Cardiac fibroblast (primary cell): ENCODE measurements at regions not wholly inside any gene's neighbourhood (a gene's known extent, or its start where the extent isn't known, plus 50 kb on each side); places are given as distances from the start of the nearest gene placed in this dataset.

ENCODE experiments used
- DNase-seq, 2 donors: peaks; one replicate each; pipeline versions ENCODE4 v3.0.0 to v3.0.0-alpha.2; 2010; ENCODE audit warnings: low read depth in 2 of 2
- H3K4me3 ChIP-seq, 2 donors: replicated peaks in 1 of 2; 1 replicate in 1 of 2; 2 replicates in 1 of 2; pipeline ENCODE4 v1.5.1; 2011; ENCODE audit warnings: low read depth in 2 of 2, low read length in 2 of 2, mild to moderate bottlenecking in 2 of 2, moderate library complexity in 1 of 2
- TF ChIP-seq, protein P1 (sequence below): IDR thresholded peaks from one replicate; pipeline ENCODE4 v1.5.1; 2011; ENCODE audit warnings: low read depth, mild to moderate bottlenecking, low read length, inconsistent platforms

DNA sequence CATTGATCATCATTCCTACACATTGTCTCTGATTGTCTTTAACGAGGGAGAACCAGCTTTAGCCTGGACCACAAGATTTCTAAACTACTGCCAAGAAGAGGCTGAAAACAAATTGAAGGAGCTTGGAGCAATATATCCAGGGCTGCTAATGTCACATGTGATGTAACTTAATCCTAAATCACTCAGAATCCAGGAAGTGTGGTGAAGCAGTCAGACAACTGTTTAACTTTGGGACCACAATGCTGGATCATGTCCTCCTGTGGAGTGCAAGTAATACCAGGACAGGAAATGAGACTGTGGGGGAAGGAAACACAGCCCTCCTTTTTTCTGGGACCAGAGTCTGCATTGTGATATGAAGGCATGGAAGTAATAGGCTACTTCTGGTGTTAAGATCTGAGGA lies 430.2 kb downstream of the KCTD12 start:
- H3K4me3 ChIP-seq = no peak overlapping the region
- TF ChIP-seq, protein P1, sequence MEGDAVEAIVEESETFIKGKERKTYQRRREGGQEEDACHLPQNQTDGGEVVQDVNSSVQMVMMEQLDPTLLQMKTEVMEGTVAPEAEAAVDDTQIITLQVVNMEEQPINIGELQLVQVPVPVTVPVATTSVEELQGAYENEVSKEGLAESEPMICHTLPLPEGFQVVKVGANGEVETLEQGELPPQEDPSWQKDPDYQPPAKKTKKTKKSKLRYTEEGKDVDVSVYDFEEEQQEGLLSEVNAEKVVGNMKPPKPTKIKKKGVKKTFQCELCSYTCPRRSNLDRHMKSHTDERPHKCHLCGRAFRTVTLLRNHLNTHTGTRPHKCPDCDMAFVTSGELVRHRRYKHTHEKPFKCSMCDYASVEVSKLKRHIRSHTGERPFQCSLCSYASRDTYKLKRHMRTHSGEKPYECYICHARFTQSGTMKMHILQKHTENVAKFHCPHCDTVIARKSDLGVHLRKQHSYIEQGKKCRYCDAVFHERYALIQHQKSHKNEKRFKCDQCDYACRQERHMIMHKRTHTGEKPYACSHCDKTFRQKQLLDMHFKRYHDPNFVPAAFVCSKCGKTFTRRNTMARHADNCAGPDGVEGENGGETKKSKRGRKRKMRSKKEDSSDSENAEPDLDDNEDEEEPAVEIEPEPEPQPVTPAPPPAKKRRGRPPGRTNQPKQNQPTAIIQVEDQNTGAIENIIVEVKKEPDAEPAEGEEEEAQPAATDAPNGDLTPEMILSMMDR = no peak
- DNase-seq = peak; percentile 14 to 22

DNA sequence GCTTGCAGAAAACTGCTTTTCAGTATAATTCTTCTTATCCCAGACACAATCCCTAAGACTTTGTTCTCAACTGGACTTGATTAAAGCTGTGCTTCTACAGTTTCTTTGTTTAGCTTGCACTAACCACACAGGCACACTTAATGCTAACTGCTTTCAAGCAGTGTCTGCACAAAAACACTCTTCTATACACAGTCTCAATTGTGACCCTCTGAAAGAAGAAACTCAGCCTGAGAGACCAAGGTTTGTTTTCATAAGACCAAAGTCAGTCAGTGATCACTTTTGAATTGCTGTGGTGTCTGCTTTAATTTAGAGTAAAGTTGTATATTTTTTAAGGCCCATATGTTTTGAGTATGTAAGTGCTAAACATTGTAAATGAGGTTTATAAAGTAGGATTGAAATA lies 431.2 kb downstream of the KCTD12 start:
- TF ChIP-seq, protein P1 = no peak
- no peak overlapping the region for H3K4me3 ChIP-seq
- DNase-seq = no peak

DNA sequence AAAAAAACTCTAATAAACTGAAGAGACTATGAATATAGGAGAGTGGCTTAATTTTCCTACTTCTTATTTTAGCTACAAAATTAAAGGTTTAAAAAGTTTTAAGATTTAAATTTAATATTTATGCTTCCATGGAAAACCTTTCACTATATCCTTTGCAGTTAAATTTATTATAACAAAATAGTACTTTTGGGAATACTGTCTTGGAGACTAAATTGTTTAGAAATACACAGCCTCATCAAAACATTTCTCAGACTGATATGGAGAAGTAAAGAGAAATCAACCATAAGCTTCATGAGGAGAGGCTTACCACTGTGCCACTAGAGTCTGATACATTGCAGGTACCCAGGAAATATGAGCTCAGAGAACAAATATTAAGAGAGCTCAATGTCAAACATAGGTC lies 436.5 kb downstream of the KCTD12 start:
- no peak overlapping the region for H3K4me3 ChIP-seq
- no peak for DNase-seq
- TF ChIP-seq, protein P1 = no peak

DNA sequence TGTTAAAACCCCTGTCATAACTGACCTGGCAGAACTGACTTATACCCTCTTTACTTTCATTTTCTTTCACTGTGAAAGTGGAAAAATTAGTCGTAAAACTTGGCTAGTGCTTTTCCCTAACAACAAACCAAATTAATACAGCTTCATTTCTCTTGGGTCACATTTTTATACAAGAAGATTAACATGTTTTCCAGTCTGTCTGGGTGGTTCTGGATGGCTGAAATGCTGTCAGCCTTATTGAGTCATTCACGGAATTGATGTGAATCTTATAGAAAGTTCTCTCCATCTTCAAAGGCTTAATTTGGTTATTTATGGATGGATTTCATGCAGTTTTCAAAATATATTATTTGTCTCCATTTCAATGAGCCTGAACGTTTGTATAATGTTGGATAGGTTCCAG lies 440.0 kb downstream of the KCTD12 start:
- H3K4me3 ChIP-seq = no peak overlapping the region
- TF ChIP-seq, protein P1 = no peak
- DNase-seq = no peak

DNA sequence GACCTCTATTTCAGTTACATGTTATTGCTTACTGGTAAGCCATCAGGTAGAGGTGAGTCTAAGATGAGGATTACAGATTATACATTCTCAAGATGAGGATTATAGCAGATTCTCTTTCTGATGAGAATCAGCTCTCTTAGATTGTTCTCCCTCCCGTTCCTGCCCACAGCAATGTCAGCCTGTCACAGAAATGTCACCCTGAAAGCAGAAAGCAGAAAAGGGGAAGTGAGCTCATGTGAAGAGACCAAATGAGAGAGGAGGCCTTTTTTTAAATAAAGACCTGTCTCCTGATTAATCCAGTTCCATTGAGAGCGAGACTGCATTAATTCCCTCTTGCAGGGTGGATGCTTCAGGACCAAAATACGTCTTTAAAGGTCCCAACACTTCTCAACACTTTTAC lies 445.6 kb downstream of the KCTD12 start:
- DNase-seq = no peak
- TF ChIP-seq, protein P1 = no peak

DNA sequence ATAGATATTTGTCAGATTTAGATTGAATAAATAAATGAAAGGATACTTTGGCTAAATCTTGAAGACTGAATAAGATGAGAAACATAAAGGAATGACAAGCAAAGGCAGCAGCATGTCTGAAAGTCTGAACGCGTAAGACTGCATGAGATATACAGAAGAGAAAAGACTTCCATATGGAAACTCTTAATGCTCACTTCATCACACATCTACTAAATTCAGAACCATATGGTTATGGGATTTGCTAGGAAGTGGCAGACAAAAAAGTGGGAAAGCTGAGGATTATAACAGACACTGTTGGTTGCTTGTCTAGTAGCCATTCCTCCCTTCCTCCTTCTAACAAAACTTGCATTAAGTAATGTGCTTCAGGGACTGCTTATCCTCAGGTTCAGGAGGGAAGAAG lies 446.7 kb downstream of the KCTD12 start:
- TF ChIP-seq, protein P1 = no peak
- H3K4me3 ChIP-seq = no peak overlapping the region
- no peak for DNase-seq

More for the DNA sequence above, 445.6 kb downstream of the KCTD12 start:
- no peak overlapping the region for H3K4me3 ChIP-seq

DNA sequence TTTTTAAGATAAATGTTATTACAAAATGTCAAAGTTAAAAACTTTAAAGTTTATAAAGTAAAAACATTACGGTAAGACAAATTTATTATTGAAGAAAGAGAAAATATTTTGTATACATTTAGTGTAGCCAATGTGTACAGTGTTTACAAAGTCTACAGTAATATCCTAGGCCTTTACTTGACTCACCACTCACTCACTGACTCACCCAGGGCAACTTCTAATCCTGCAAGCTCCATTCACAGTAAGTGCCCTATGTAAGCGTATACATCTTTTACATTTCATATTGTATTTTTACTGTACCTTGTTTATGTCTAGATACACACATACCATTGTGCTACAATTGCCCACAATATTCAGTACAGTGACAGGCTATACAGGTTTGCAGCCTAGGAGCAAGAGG lies 448.2 kb downstream of the KCTD12 start:
- DNase-seq = peak in 1 of 2 donors; percentile 42
- H3K4me3 ChIP-seq = no peak overlapping the region
- TF ChIP-seq, protein P1 = no peak
